Astrocyte (in vitro differentiated cells and primary cell): ENCODE measurements at regions not wholly inside any gene's neighbourhood (a gene's known extent, or its start where the extent isn't known, plus 50 kb on each side); places are given as distances from the start of the nearest gene placed in this dataset.

Experiments used
- DNase-seq: peaks from one replicate; pipeline ENCODE4 v3.0.0-alpha.2; 2010; ENCODE audit warnings: low read depth
- FAIRE-seq: peaks from 2 replicates; lab custom pipeline; 2011; peaks lifted over from hg19 to GRCh38; lab: Jason Lieb, UNC
- H2AFZ ChIP-seq: 2 replicates; pipeline ENCODE4 v1.6.0; 2012; ENCODE audit warnings: low read depth, low read length, inconsistent platforms
- H3K27ac ChIP-seq: 2 replicates; pipeline ENCODE4 v1.5.1; 2011; ENCODE audit warnings: low read depth, low read length, inconsistent platforms
- H3K27me3 ChIP-seq: 2 replicates; pipeline ENCODE4 v1.6.0; 2011; ENCODE audit warnings: low read length, inconsistent platforms; ENCODE audit not compliant: insufficient read depth
- H3K36me3 ChIP-seq: 2 replicates; pipeline ENCODE4 v1.5.1; 2011; ENCODE audit warnings: low read length, inconsistent platforms; ENCODE audit not compliant: insufficient read depth
- H3K4me1 ChIP-seq: 2 replicates; pipeline ENCODE4 v1.5.1; 2011; ENCODE audit warnings: low read length, inconsistent platforms; ENCODE audit not compliant: insufficient read depth
- H3K4me2 ChIP-seq: 2 replicates; pipeline ENCODE4 v1.6.0; 2012; ENCODE audit warnings: low read length, inconsistent platforms
- H3K4me3 ChIP-seq: 2 replicates; pipeline ENCODE4 v1.5.1; 2011; ENCODE audit warnings: low read depth, mild to moderate bottlenecking, low read length, inconsistent platforms; ENCODE audit not compliant: insufficient read depth
- H3K79me2 ChIP-seq: 2 replicates; pipeline ENCODE4 v1.6.0; 2012; ENCODE audit warnings: mild to moderate bottlenecking, low read length, inconsistent platforms; ENCODE audit not compliant: insufficient read depth
- H3K9ac ChIP-seq: 2 replicates; pipeline ENCODE4 v1.6.0; 2012; ENCODE audit warnings: mild to moderate bottlenecking, low read length, inconsistent platforms
- H3K9me3 ChIP-seq: 2 replicates; pipeline ENCODE4 v1.5.1; 2012; ENCODE audit warnings: low read depth, mild to moderate bottlenecking, low read length, inconsistent platforms; ENCODE audit not compliant: insufficient read depth
- H4K20me1 ChIP-seq: 2 replicates; pipeline ENCODE4 v1.6.0; 2012; ENCODE audit warnings: low read length, inconsistent platforms; ENCODE audit not compliant: insufficient read depth
- H3K27ac Mint-ChIP-seq: one replicate; pipeline ENCODE4 v1.8.0; 2021; ENCODE audit warnings: mild to moderate bottlenecking, mixed read lengths; ENCODE audit not compliant: unreplicated experiment
- H3K27me3 Mint-ChIP-seq: one replicate; pipeline ENCODE4 v1.8.0; 2021; ENCODE audit warnings: low read depth, mixed read lengths; ENCODE audit not compliant: unreplicated experiment
- H3K36me3 Mint-ChIP-seq: one replicate; pipeline ENCODE4 v1.8.0; 2021; ENCODE audit warnings: low read depth, mixed read lengths; ENCODE audit not compliant: unreplicated experiment
- H3K4me1 Mint-ChIP-seq: one replicate; pipeline ENCODE4 v1.8.0; 2021; ENCODE audit warnings: low read depth, mixed read lengths; ENCODE audit not compliant: unreplicated experiment
- H3K4me3 Mint-ChIP-seq: one replicate; pipeline ENCODE4 v1.8.0; 2021; ENCODE audit warnings: mild to moderate bottlenecking, moderate library complexity, mixed read lengths; ENCODE audit not compliant: unreplicated experiment
- H3K9me3 Mint-ChIP-seq: one replicate; pipeline ENCODE4 v1.8.0; 2021; ENCODE audit warnings: mild to moderate bottlenecking, mixed read lengths; ENCODE audit not compliant: unreplicated experiment
- EZH2 ChIP-seq: IDR thresholded peaks from 2 replicates; pipeline ENCODE4 v1.6.1; 2012; ENCODE audit warnings: mild to moderate bottlenecking, low read length, inconsistent platforms; ENCODE audit not compliant: insufficient read depth
- TF ChIP-seq, protein P1 (sequence below): IDR thresholded peaks from 2 replicates; pipeline ENCODE4 v1.5.1; 2011; ENCODE audit warnings: low read depth, mild to moderate bottlenecking, inconsistent platforms, low read length, moderate library complexity; ENCODE audit not compliant: insufficient read depth

DNA sequence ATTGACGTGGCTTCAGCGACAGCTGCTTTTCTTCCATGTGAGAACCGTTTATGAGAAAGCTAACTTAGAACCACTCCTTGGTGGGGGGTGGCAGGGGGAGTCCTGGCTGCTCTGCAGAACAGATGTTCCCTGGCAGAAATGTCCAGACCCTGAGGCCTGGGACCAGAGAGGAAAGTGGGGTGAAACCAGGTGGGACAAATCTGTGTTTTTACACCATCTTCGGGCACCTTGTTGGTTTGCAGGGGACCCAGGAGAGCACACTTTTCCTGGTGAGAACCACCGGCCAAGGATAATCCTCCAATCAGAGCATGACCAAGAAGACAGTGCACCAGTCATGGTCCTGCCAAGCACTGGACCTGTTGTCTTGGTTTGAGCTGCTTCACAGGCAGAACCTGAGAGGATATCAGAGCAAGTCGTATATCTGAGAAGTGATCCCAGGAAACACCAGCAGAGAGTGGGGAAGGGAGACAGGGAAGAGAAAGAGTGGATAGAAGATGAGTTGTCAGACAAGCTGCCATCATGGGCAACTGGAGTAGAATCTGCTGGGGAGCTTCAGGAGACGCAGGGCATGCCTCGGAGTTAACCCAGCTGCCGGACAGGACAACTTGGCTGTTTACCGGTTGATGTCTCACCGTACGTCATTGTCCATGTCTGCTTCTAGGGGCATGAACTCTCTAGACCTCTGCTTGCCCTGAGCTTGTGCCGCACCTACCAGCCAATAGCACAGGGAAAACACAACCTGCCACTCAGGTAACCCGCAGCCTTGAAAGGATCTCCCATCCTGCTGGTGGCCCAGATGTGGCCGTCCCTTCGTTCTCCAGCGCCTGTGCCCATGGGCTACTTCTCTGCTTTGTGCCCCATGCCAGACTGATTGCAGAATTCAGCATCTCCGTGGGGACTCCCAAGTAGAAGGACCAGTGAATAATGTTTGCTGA is 178.4 kb upstream of the MVB12B start:
- Histone ChIP-seq H4K20me1 (no peaks in the 10 kb centered on the region), H3K27me3 (peaks cover 24% of the 10 kb centered on the region), H3K36me3 (no peaks in the 10 kb centered on the region), H3K4me2 (no peak overlapping the region), H3K79me2 (no peaks in the 10 kb centered on the region), H2AFZ (no peak overlapping the region), H3K27ac (no peak overlapping the region), H3K9ac (no peak overlapping the region), H3K4me3 (no peak overlapping the region), H3K4me1 (no peaks in the 10 kb centered on the region), H3K9me3 (no peaks in the 10 kb centered on the region)
- Mint-ChIP-seq H3K9me3 (no peaks in the 10 kb centered on the region), H3K27ac (no peak overlapping the region), H3K36me3 (no peaks in the 10 kb centered on the region), H3K27me3 (peaks cover 46% of the 10 kb centered on the region), H3K4me3 (no peak overlapping the region), H3K4me1 (no peaks in the 10 kb centered on the region)
- FAIRE-seq (no peak), DNase-seq (no peak)
- no peak for TF ChIP-seq EZH2
- TF ChIP-seq, protein P1, sequence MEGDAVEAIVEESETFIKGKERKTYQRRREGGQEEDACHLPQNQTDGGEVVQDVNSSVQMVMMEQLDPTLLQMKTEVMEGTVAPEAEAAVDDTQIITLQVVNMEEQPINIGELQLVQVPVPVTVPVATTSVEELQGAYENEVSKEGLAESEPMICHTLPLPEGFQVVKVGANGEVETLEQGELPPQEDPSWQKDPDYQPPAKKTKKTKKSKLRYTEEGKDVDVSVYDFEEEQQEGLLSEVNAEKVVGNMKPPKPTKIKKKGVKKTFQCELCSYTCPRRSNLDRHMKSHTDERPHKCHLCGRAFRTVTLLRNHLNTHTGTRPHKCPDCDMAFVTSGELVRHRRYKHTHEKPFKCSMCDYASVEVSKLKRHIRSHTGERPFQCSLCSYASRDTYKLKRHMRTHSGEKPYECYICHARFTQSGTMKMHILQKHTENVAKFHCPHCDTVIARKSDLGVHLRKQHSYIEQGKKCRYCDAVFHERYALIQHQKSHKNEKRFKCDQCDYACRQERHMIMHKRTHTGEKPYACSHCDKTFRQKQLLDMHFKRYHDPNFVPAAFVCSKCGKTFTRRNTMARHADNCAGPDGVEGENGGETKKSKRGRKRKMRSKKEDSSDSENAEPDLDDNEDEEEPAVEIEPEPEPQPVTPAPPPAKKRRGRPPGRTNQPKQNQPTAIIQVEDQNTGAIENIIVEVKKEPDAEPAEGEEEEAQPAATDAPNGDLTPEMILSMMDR: no peak

DNA sequence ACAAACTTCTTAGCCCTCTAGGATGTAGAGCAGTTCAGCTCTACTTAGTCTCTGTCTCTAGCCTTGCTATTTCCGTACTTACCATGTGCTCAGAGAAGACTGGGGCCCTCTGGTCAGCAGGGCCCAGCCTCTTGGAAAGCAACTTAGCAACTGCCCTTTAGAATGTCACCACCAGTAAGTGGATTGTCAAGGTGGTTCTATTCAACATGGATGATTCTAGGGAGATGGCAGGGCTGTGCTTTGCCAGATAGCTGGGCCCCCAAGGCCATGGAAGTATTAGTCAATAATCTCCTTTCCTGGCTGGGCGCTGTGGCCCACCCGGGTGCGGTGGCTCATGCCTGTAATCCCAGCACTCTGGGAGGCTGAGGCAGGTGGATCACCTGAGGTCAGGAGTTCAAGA is 177.6 kb upstream of the MVB12B start:
- H3K4me2 ChIP-seq: no peak overlapping the region
- no peak overlapping the region for H3K27ac ChIP-seq
- no peak for FAIRE-seq
- DNase-seq: no peak
- peaks cover 2% of the 10 kb centered on the region for H3K9me3 Mint-ChIP-seq
- no peaks in the 10 kb centered on the region for H4K20me1 ChIP-seq
- no peak overlapping the region for H2AFZ ChIP-seq
- no peaks in the 10 kb centered on the region for H3K4me1 Mint-ChIP-seq
- TF ChIP-seq EZH2: no peak
- TF ChIP-seq, protein P1: no peak
- H3K27me3 Mint-ChIP-seq: peaks cover 49% of the 10 kb centered on the region
- no peak overlapping the region for H3K4me3 ChIP-seq
- no peak overlapping the region for H3K9ac ChIP-seq
- H3K36me3 Mint-ChIP-seq: peaks cover 1% of the 10 kb centered on the region
- H3K36me3 ChIP-seq: no peaks in the 10 kb centered on the region
- H3K27me3 ChIP-seq: peaks cover 24% of the 10 kb centered on the region
- H3K9me3 ChIP-seq: no peaks in the 10 kb centered on the region
- H3K4me1 ChIP-seq: no peaks in the 10 kb centered on the region
- no peaks in the 10 kb centered on the region for H3K79me2 ChIP-seq
- no peak overlapping the region for H3K27ac Mint-ChIP-seq
- H3K4me3 Mint-ChIP-seq: no peak overlapping the region

DNA sequence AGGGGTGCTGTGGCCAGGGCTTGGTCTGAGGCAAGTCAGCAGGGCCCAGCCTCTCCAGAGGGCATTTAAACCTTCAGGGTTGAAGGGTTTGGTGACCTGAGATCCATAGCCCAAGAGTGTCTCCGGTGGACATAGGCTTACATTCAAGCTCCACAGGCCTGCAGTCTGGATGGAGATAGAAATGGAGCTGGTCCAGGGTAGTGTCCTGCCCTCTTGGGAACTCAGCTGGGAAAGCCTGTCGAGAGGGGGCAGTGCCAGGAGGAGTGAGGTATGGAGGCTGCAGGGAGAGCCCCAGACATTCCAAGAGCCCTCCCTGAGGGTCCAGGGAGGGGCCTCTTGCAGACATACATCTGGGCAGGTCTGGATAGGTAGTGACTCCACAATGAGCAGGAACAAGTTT is 177.0 kb upstream of the MVB12B start:
- Mint-ChIP-seq H3K36me3 (peaks cover 1% of the 10 kb centered on the region), H3K9me3 (peaks cover 2% of the 10 kb centered on the region), H3K4me1 (no peaks in the 10 kb centered on the region), H3K27ac (no peak overlapping the region), H3K4me3 (no peak overlapping the region), H3K27me3 (peaks cover 49% of the 10 kb centered on the region)
- Histone ChIP-seq H2AFZ (no peak overlapping the region), H3K79me2 (no peaks in the 10 kb centered on the region), H4K20me1 (no peaks in the 10 kb centered on the region), H3K27ac (no peak overlapping the region), H3K27me3 (peaks cover 24% of the 10 kb centered on the region), H3K4me3 (no peak overlapping the region), H3K36me3 (no peaks in the 10 kb centered on the region), H3K9ac (no peak overlapping the region), H3K9me3 (no peaks in the 10 kb centered on the region), H3K4me1 (no peaks in the 10 kb centered on the region), H3K4me2 (no peak overlapping the region)
- DNase-seq (no peak), FAIRE-seq (no peak)
- TF ChIP-seq, protein P1: no peak
- TF ChIP-seq EZH2: no peak
